ENCODE measurements at regions not wholly inside any gene's neighbourhood (a gene's known extent, or its start where the extent isn't known, plus 50 kb on each side); places are given as distances from the start of the nearest gene placed in this dataset.

DNA sequence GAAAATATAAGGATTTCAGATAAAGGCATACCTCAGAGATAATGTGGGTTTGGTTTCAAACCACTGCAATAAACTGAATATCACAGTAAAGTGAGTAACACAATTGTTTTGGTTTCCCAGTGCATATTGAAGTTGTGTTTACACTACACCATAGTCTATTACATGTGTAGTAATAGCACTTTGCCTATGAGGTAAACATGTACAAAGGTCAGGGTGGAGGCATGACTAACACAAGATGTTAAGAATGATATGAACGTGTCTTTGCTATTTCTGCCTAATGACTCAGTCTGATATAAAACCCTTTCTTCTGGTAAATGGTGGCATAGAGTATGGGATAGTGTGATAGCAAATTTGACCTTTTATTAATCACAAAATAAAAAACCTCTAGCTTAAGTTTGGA, 621.5 kb upstream of the ADGRL2 start:
- H3K27ac ChIP-seq (ENCODE audit: low read depth, low read length): no peak overlapping the region
- no peak for FAIRE-seq
- 32% methylated on average over 1 of the region's 1 CpG; no CpG with 5 or more reads in 1 of the 2 experiments for WGBS, 2 experiments (ENCODE audit: extremely low coverage in 1 of 2, insufficient coverage in 1 of 2, insufficient read length in 1 of 2, insufficient replicate concordance in 2 of 2, low coverage in 1 of 2, low lambda C conversion rate in 2 of 2, missing lambda C conversion rate in 1 of 2)

More for the DNA sequence above, 621.5 kb upstream of the ADGRL2 start:
- H3K4me3 ChIP-seq (ENCODE audit: extremely low read depth in 1 of 4, insufficient read depth in 2 of 4, low read depth in 3 of 4, low read length in 4 of 4): no peak overlapping the region
- peaks cover 5 to 8% of the 10 kb centered on the region in 2 experiments for H3K9me3 ChIP-seq (ENCODE audit: insufficient read depth in 2 of 2, low read depth in 1 of 2, low read length in 1 of 2)
- no peak overlapping the region for H4K5ac ChIP-seq (ENCODE audit: insufficient read length, low read depth, low read length)
- H2AK5ac ChIP-seq (ENCODE audit: low read depth, low read length): no peak overlapping the region
- no peak overlapping the region for H2BK15ac ChIP-seq (ENCODE audit: low read length)
- no peaks in the 10 kb centered on the region for H3K79me1 ChIP-seq (ENCODE audit: low read depth, low read length)
- no peak overlapping the region for H2BK5ac ChIP-seq (ENCODE audit: low read depth, low read length)
- no peak overlapping the region for H3K23ac ChIP-seq (ENCODE audit: insufficient read length)
- H3K4me1 ChIP-seq (replicated peaks in 1 of 4; ENCODE audit: control insufficient read depth in 3 of 4, insufficient read depth in 4 of 4, low read length in 3 of 4): no peaks in the 10 kb centered on the region
- H3K79me2 ChIP-seq (ENCODE audit: control insufficient read depth in 1 of 2, insufficient read depth in 2 of 2, low read length in 2 of 2): no peaks in the 10 kb centered on the region
- no peak overlapping the region for H4K8ac ChIP-seq (ENCODE audit: extremely low read depth, insufficient read depth, low read length)
- no peak for DNase-seq (ENCODE audit: low read depth in 1 of 2, low spot score in 2 of 2)
- no peaks in the 10 kb centered on the region for H3K23me2 ChIP-seq (ENCODE audit: low read depth, low read length)
- no peak overlapping the region for H2BK120ac ChIP-seq (replicated peaks; ENCODE audit: low read depth, low read length)
- ChIA-PET POLR2A (ENCODE audit: partially characterized antibody) (no interaction called here), CTCF (ENCODE audit: partially characterized antibody) (no interaction called here)
- no peak overlapping the region for H2BK12ac ChIP-seq (ENCODE audit: low read depth, low read length)
- no peak overlapping the region for H4K91ac ChIP-seq (replicated peaks; ENCODE audit: insufficient read length, low read length)
- no peak overlapping the region for H2AFZ ChIP-seq (ENCODE audit: low read length)
- no peaks in the 10 kb centered on the region; a peak in 1 of 8 replicates for H3K36me3 ChIP-seq (ENCODE audit: control insufficient read depth in 2 of 4, insufficient read depth in 4 of 4, low read length in 3 of 4)
- H3K4me2 ChIP-seq (ENCODE audit: insufficient read depth in 1 of 2, low read depth in 2 of 2, low read length in 2 of 2): no peak overlapping the region
- no peak overlapping the region for H3K56ac ChIP-seq (replicated peaks; ENCODE audit: insufficient read length, low read depth, low read length)
- no peaks in the 10 kb centered on the region for H3K27me3 ChIP-seq (replicated peaks in 1 of 4; ENCODE audit: control insufficient read depth in 3 of 4, extremely low read depth in 1 of 4, insufficient read depth in 3 of 4, low read length in 3 of 4)
- H3K4ac ChIP-seq (replicated peaks; ENCODE audit: insufficient read length, low read depth, low read length): no peak overlapping the region
- no peak overlapping the region for H2BK20ac ChIP-seq (ENCODE audit: low read length)
- H3K18ac ChIP-seq (ENCODE audit: extremely low read depth, low read length): no peak overlapping the region
- no peak overlapping the region for H3K14ac ChIP-seq (ENCODE audit: insufficient read length)
- H4K20me1 ChIP-seq (replicated peaks in 1 of 2; ENCODE audit: control insufficient read depth in 1 of 2, insufficient read depth in 2 of 2, low read length in 2 of 2): no peaks in the 10 kb centered on the region
- no peak for TF ChIP-seq SP4 (IDR thresholded peaks at IDR 0.05; ENCODE audit: low read length)
- no peak for TF ChIP-seq NANOG (IDR thresholded peaks at IDR 0.05; ENCODE audit: insufficient read depth, low read depth, low read length, poor library complexity, severe bottlenecking)
- no peak for TF ChIP-seq POLR2AphosphoS5 (IDR thresholded peaks at IDR 0.05; ENCODE audit: low read depth, low read length)
- no peak for TF ChIP-seq ZNF274 (IDR thresholded peaks at IDR 0.05; ENCODE audit: borderline replicate concordance, extremely low read depth, low read length)
- TF ChIP-seq RAD21 (IDR thresholded peaks at IDR 0.05 in 1 of 2, conservative IDR thresholded peaks at IDR 0.05 in 1 of 2; ENCODE audit: low read depth in 2 of 2, low read length in 2 of 2): no peak
- TF ChIP-seq BCL11A (IDR thresholded peaks at IDR 0.05; ENCODE audit: low read depth in 2 of 2, low read length in 2 of 2): no peak
- no peak for TF ChIP-seq CEBPB (IDR thresholded peaks at IDR 0.05; ENCODE audit: low read depth, low read length)
- no peak overlapping the region for H3K9ac ChIP-seq (replicated peaks in 1 of 4; ENCODE audit: extremely low read depth in 1 of 4, low read depth in 3 of 4, low read length in 3 of 4)

All from H1 (cell line).